SU-DHL-6 (cell line): ENCODE measurements at regions not wholly inside any gene's neighbourhood (a gene's known extent, or its start where the extent isn't known, plus 50 kb on each side); places are given as distances from the start of the nearest gene placed in this dataset.

ENCODE experiments used
- EZH2phosphoT487 ChIP-seq: fragments of 200-600 bp; sonication (generic), shearing (Covaris generic); conservative IDR thresholded peaks from 2 replicates; pipeline ENCODE4 v1.6.1; 2018; ENCODE audit warnings: mild to moderate bottlenecking, antibody characterized with exemption, low read length, moderate library complexity, mixed read lengths
- TF ChIP-seq, protein P1 (sequence below): fragments of 200-600 bp; sonication (generic); IDR thresholded peaks from one replicate; pipeline ENCODE4 v1.5.1; 2017; ENCODE audit warnings: antibody characterized with exemption, mild to moderate bottlenecking, low read length, moderate library complexity; ENCODE audit not compliant: insufficient read depth, poor library complexity, severe bottlenecking

- TF ChIP-seq, protein P1, sequence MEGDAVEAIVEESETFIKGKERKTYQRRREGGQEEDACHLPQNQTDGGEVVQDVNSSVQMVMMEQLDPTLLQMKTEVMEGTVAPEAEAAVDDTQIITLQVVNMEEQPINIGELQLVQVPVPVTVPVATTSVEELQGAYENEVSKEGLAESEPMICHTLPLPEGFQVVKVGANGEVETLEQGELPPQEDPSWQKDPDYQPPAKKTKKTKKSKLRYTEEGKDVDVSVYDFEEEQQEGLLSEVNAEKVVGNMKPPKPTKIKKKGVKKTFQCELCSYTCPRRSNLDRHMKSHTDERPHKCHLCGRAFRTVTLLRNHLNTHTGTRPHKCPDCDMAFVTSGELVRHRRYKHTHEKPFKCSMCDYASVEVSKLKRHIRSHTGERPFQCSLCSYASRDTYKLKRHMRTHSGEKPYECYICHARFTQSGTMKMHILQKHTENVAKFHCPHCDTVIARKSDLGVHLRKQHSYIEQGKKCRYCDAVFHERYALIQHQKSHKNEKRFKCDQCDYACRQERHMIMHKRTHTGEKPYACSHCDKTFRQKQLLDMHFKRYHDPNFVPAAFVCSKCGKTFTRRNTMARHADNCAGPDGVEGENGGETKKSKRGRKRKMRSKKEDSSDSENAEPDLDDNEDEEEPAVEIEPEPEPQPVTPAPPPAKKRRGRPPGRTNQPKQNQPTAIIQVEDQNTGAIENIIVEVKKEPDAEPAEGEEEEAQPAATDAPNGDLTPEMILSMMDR: no peak
- no peak for TF ChIP-seq EZH2phosphoT487
Observed at GRCh38 chr2:239504643-239505235, 103.9 kb upstream of the HDAC4 start.
